ENCODE measurements at regions not wholly inside any gene's neighbourhood (a gene's known extent, or its start where the extent isn't known, plus 50 kb on each side); places are given as distances from the start of the nearest gene placed in this dataset.
A peak's percentile ranks its signal among the peaks of the same experiment; 100 is the strongest.

GRCh38 chr2:76039505-76039904, 328.8 kb upstream of the GCFC2 start:
- TF ChIP-seq CTCF (IDR thresholded peaks at IDR 0.05) (no peak), POLR2AphosphoS5 (IDR thresholded peaks at IDR 0.05) (no peak), POLR2A (IDR thresholded peaks at IDR 0.05) (no peak)
- intact Hi-C loops (cut with DNase I) = no loop called here
- no peak overlapping the region for H3K4me3 ChIP-seq
- no peak for DNase-seq (ENCODE audit: low spot score)
- H3K4me1 ChIP-seq (replicated peaks) = no peaks in the 10 kb centered on the region
- no peaks in the 10 kb centered on the region for H3K36me3 ChIP-seq
- H3K27ac ChIP-seq = no peak overlapping the region
- H3K27me3 ChIP-seq (replicated peaks; ENCODE audit: insufficient read depth) = no peaks in the 10 kb centered on the region
- no peaks in the 10 kb centered on the region for H3K9me3 ChIP-seq

GRCh38 chr2:76027761-76028160, 317.0 kb upstream of the GCFC2 start:
- no peak overlapping the region for H3K27ac ChIP-seq
- no peaks in the 10 kb centered on the region for H3K36me3 ChIP-seq
- no peaks in the 10 kb centered on the region for H3K9me3 ChIP-seq
- 98% methylated on average over 1 of the region's 1 CpG for WGBS
- no peaks in the 10 kb centered on the region for H3K4me1 ChIP-seq (replicated peaks)
- no peak for TF ChIP-seq POLR2AphosphoS5 (IDR thresholded peaks at IDR 0.05)
- TF ChIP-seq POLR2A (IDR thresholded peaks at IDR 0.05) = no peak
- intact Hi-C loops (cut with DNase I) = no loop called here
- no peak overlapping the region for H3K4me3 ChIP-seq
- DNase-seq (ENCODE audit: low spot score) = no peak
- H3K27me3 ChIP-seq (replicated peaks; ENCODE audit: insufficient read depth) = no peaks in the 10 kb centered on the region

- H3K9me3 ChIP-seq = no peaks in the 10 kb centered on the region
- no peak overlapping the region for H3K4me3 ChIP-seq
- H3K27me3 ChIP-seq (replicated peaks; ENCODE audit: insufficient read depth) = no peaks in the 10 kb centered on the region
- H3K36me3 ChIP-seq = no peaks in the 10 kb centered on the region
- no peaks in the 10 kb centered on the region for H3K4me1 ChIP-seq (replicated peaks)
- no peak overlapping the region for H3K27ac ChIP-seq
- TF ChIP-seq CTCF (IDR thresholded peaks at IDR 0.05) = no peak
- TF ChIP-seq POLR2AphosphoS5 (IDR thresholded peaks at IDR 0.05) = no peak
- TF ChIP-seq POLR2A (IDR thresholded peaks at IDR 0.05) = no peak
- DNase-seq (ENCODE audit: low spot score) = no peak
- intact Hi-C loops (cut with DNase I) = no loop called here
- WGBS = 43% methylated on average over 2 of the region's 2 CpGs
Measured at GRCh38 chr2:76019128-76019527, 308.4 kb upstream of the GCFC2 start.

GRCh38 chr2:76009484-76009883, 298.8 kb upstream of the GCFC2 start:
- no peak for DNase-seq (ENCODE audit: low spot score)
- intact Hi-C loops (cut with DNase I) = no loop called here
- 82% methylated on average over 2 of the region's 2 CpGs for WGBS
- H3K27ac ChIP-seq = no peak overlapping the region
- H3K4me1 ChIP-seq (replicated peaks) = no peaks in the 10 kb centered on the region
- no peaks in the 10 kb centered on the region for H3K9me3 ChIP-seq
- no peak overlapping the region for H3K4me3 ChIP-seq
- H3K27me3 ChIP-seq (replicated peaks; ENCODE audit: insufficient read depth) = no peaks in the 10 kb centered on the region
- no peak for TF ChIP-seq CTCF (IDR thresholded peaks at IDR 0.05)
- no peak for TF ChIP-seq POLR2A (IDR thresholded peaks at IDR 0.05)
- TF ChIP-seq POLR2AphosphoS5 (IDR thresholded peaks at IDR 0.05) = no peak
- H3K36me3 ChIP-seq = no peaks in the 10 kb centered on the region

GRCh38 chr2:76008001-76008702, 297.4 kb upstream of the GCFC2 start:
- Histone ChIP-seq H3K4me1 (replicated peaks) (no peaks in the 10 kb centered on the region), H3K27me3 (replicated peaks; ENCODE audit: insufficient read depth) (no peaks in the 10 kb centered on the region), H3K27ac (no peak overlapping the region), H3K36me3 (no peaks in the 10 kb centered on the region), H3K4me3 (no peak overlapping the region), H3K9me3 (no peaks in the 10 kb centered on the region)
- TF ChIP-seq POLR2AphosphoS5 (IDR thresholded peaks at IDR 0.05) = no peak
- no peak for TF ChIP-seq POLR2A (IDR thresholded peaks at IDR 0.05)
- no peak for TF ChIP-seq CTCF (IDR thresholded peaks at IDR 0.05)
- DNase-seq (ENCODE audit: low spot score) = peak; percentile 5
- WGBS = 32% methylated on average over 7 of the region's 7 CpGs
- intact Hi-C loops (cut with DNase I) = no loop called here
